ENCODE measurements at regions not wholly inside any gene's neighbourhood (a gene's known extent, or its start where the extent isn't known, plus 50 kb on each side); places are given as distances from the start of the nearest gene placed in this dataset.

DNA sequence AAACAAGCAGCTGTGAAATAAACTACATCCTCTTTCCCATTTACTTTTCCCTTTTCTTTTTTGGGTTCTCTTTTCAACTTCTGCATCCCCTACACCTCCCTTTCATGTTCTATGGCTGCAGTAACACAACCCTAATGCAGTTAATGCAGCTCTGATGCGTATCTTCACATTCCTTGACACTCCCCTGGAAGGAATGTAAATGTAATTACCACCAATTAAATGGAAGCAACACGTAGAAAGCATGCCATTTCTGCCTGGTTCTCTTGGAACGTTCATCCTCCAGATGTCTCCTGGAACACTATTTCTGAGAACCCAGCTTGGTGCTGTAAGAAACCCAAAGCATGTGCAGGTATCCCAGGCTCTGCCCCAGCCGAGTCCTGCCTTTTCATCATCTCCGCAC is 166.8 kb upstream of the FREM2 start:
- TF ChIP-seq, protein P1, sequence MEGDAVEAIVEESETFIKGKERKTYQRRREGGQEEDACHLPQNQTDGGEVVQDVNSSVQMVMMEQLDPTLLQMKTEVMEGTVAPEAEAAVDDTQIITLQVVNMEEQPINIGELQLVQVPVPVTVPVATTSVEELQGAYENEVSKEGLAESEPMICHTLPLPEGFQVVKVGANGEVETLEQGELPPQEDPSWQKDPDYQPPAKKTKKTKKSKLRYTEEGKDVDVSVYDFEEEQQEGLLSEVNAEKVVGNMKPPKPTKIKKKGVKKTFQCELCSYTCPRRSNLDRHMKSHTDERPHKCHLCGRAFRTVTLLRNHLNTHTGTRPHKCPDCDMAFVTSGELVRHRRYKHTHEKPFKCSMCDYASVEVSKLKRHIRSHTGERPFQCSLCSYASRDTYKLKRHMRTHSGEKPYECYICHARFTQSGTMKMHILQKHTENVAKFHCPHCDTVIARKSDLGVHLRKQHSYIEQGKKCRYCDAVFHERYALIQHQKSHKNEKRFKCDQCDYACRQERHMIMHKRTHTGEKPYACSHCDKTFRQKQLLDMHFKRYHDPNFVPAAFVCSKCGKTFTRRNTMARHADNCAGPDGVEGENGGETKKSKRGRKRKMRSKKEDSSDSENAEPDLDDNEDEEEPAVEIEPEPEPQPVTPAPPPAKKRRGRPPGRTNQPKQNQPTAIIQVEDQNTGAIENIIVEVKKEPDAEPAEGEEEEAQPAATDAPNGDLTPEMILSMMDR (IDR thresholded peaks at IDR 0.05), result no peak
- TF ChIP-seq, protein P2, sequence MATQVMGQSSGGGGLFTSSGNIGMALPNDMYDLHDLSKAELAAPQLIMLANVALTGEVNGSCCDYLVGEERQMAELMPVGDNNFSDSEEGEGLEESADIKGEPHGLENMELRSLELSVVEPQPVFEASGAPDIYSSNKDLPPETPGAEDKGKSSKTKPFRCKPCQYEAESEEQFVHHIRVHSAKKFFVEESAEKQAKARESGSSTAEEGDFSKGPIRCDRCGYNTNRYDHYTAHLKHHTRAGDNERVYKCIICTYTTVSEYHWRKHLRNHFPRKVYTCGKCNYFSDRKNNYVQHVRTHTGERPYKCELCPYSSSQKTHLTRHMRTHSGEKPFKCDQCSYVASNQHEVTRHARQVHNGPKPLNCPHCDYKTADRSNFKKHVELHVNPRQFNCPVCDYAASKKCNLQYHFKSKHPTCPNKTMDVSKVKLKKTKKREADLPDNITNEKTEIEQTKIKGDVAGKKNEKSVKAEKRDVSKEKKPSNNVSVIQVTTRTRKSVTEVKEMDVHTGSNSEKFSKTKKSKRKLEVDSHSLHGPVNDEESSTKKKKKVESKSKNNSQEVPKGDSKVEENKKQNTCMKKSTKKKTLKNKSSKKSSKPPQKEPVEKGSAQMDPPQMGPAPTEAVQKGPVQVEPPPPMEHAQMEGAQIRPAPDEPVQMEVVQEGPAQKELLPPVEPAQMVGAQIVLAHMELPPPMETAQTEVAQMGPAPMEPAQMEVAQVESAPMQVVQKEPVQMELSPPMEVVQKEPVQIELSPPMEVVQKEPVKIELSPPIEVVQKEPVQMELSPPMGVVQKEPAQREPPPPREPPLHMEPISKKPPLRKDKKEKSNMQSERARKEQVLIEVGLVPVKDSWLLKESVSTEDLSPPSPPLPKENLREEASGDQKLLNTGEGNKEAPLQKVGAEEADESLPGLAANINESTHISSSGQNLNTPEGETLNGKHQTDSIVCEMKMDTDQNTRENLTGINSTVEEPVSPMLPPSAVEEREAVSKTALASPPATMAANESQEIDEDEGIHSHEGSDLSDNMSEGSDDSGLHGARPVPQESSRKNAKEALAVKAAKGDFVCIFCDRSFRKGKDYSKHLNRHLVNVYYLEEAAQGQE (IDR thresholded peaks at IDR 0.05; ENCODE audit: insufficient read depth in 1 of 2, low read depth in 2 of 2, low read length in 1 of 2), result no peak
- TF ChIP-seq POLR2AphosphoS5 (IDR thresholded peaks at IDR 0.05; ENCODE audit: low read depth, low read length), result no peak
